ENCODE measurements at regions not wholly inside any gene's neighbourhood (a gene's known extent, or its start where the extent isn't known, plus 50 kb on each side); places are given as distances from the start of the nearest gene placed in this dataset.
"Not testable (repeated sequence)": the region's sequence is repeated elsewhere in the genome, so short reads cannot be mapped to it uniquely, and the experiment has no call there.

- not testable (repeated sequence) for TF ChIP-seq POLR2A, EP300 (IDR thresholded peaks at IDR 0.05)
- TF ChIP-seq, protein P1, sequence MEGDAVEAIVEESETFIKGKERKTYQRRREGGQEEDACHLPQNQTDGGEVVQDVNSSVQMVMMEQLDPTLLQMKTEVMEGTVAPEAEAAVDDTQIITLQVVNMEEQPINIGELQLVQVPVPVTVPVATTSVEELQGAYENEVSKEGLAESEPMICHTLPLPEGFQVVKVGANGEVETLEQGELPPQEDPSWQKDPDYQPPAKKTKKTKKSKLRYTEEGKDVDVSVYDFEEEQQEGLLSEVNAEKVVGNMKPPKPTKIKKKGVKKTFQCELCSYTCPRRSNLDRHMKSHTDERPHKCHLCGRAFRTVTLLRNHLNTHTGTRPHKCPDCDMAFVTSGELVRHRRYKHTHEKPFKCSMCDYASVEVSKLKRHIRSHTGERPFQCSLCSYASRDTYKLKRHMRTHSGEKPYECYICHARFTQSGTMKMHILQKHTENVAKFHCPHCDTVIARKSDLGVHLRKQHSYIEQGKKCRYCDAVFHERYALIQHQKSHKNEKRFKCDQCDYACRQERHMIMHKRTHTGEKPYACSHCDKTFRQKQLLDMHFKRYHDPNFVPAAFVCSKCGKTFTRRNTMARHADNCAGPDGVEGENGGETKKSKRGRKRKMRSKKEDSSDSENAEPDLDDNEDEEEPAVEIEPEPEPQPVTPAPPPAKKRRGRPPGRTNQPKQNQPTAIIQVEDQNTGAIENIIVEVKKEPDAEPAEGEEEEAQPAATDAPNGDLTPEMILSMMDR (IDR thresholded peaks at IDR 0.05) = not testable (repeated sequence)
Measured at GRCh38 chr15:32253958-32254357, 149.1 kb downstream of the GOLGA8K start.
